Stimulated activated CD4-positive, alpha-beta T cell treated with anti-CD3 and anti-CD28 coated beads, Interleukin-12 subunit alpha, Interleukin-12 subunit beta, amount 100 ng/mL, for 4 hours (primary cell): ENCODE measurements at regions not wholly inside any gene's neighbourhood (a gene's known extent, or its start where the extent isn't known, plus 50 kb on each side); places are given as distances from the start of the nearest gene placed in this dataset.
"Not testable (repeated sequence)": the region's sequence is repeated elsewhere in the genome, so short reads cannot be mapped to it uniquely, and the experiment has no call there.

Experiments used
- DNase-seq: peaks from one replicate; pipeline ENCODE4 v3.0.0-alpha.2; 2020

DNA sequence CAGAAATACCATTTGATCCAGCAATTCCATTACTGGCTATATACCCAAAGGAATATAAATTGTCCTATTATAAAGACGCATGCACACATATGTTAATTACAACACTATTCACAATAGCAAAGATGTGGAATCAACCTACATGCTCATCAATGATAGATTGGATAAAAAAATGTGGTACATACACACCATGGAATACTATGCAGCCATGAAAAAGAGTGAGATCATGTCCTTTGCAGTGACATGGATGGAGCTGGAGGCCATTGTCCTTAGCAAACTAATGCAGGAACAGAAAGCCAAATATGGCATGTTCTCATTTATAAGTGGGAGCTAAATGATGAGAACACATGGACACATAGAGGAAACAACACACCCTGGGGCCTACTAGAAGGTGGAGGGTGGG lies 78.3 kb upstream of the EED start:
- not testable (repeated sequence) for DNase-seq

DNA sequence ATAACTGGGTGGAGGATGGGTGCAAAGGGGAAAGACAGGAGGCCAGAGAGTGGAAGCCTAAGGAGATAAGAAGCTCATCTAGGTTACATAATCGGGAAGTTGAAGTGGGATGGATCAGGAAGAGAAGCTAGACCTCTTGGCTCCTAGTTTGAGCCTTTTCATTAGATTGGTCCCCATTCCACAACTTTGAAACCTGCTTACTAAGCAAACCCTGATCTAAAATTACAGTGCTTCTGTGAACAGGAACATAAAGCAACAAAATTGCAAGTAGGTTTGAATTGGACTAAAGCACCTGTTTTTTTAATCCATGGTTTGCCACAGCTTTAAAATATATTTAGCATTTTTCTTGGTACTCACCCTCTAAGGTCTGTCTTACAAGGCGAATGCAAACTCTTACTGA lies 80.4 kb upstream of the EED start:
- no peak for DNase-seq

DNA sequence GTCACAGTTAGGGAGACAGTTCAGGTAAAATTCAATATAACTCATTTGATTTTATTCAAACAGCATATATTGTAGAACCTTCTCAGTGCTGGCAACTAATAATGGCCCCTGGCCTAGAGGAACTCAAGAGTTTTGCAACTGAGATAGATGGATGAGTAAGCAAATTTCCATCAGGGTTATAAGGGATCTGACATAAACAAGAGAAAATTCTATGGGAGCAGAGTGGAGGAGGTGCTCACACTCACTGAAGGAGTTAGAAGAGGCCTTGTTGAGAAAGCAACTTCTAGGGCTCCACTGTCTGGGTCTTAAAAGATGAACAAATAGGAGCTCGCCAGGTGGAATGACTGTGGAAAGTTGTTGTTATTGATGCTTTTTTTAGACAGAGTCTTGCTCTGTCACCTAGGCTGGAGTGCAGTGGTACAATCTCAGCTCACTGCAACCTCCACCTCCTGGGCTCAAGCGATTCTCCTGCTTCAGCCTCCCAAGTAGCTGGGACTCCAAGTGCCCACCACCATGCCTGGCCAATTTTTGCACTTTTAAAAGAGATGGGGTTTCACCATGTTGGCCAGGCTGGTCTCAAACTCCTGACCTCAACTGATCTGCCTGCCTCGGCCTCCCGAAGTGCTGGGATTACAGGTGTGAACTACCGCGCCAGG lies 81.2 kb upstream of the EED start:
- not testable (repeated sequence) for DNase-seq

DNA sequence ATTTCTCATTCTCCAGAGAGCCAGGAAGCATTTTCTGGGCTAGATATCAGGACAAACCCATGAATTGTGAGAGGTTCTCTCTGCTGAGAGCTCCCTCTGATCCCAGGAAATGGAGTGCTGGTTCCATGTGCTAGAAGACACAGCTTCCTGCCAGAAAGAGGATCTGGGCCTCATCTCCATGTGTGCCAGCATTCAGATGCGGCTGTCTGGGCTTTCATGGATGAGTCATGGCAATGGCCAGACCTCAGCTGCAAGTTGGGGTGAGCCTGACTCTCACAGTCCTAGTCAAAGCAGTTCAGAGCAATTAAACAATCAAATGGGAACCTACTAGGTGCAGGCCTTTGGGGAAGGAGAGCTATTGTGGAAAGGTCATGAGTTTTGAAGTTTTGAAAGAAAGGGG lies 82.3 kb upstream of the EED start:
- DNase-seq: no peak

DNA sequence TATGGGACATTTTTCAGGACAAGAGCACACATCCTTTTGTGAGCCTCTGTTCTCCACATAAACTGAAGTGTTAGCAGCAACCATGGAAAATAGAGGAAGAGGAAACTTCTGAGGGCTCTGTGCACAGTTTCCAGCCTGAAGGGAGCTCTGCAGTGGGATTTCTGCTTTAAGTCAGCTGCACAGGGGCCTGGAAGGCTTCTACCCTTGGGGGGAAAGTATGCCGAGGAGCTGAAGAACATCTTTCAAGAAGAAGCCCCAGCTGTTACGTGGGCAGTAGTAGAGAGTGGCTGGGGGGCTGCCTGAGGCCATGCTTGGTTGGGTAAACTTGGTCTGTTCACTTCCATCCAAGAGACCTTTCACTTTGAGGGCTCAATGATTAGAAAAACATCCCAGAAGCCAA lies 82.7 kb upstream of the EED start:
- no peak for DNase-seq

DNA sequence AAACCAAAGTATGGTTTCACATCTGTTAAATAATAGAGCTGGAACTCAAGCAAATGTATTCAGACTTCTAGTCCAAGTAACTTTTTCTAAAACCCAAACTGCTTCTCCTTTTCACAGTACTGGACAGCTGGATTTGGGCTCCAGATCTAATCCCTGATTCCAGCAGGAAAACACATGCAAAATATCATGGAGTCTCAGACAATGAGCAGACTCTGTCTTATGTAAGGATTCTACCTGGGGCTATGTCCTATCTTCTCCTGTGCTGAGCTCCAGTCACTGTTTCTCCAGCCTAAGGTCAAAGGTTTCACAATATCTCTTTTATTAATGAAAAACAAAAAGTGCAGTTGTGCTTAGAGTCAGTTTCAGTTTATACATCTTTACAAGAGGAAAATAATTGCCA lies 83.2 kb upstream of the EED start:
- no peak for DNase-seq

DNA sequence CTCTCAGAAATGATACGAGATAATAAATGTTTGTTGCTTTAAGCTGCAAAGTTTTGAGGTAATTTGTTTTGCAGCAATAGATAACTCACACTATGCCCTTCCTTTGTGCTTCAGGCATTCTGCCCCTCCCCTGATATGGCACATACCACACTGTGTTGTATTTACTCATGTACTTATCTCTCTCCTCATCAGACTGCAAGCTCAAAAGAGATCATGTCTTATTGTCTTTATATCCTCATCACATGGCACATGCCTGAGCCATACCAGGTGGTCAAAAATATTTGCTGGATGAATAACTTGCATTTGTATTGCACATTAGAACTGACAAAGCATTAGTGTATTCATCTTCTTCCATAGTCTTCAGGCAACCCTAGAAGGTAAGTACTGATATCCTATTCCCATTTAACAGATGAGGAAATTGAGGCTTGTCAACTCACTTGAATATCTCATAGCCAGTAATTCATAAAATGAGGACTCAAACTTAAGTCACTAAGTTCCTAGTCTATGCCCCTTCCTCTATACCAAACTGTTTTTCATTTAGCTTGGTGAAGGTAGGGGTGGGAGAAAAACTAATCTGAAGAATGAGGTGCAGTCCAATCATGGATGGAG lies 83.9 kb upstream of the EED start:
- DNase-seq: no peak

DNA sequence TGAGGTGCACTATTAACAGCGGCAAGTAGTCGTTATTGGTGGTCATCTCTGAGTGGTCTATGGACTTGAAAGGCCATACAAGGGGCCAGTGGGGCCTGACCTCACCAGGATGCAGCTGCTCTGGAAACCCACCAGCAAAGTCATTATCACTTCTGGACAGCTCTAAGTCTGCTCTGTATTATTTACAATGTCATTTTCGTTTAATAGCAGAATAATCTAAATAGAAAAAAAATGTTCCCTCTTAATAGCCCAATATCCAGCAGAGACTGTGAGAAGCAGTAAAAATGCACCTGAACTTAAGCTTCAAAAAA lies 85.0 kb upstream of the EED start:
- no peak for DNase-seq

DNA sequence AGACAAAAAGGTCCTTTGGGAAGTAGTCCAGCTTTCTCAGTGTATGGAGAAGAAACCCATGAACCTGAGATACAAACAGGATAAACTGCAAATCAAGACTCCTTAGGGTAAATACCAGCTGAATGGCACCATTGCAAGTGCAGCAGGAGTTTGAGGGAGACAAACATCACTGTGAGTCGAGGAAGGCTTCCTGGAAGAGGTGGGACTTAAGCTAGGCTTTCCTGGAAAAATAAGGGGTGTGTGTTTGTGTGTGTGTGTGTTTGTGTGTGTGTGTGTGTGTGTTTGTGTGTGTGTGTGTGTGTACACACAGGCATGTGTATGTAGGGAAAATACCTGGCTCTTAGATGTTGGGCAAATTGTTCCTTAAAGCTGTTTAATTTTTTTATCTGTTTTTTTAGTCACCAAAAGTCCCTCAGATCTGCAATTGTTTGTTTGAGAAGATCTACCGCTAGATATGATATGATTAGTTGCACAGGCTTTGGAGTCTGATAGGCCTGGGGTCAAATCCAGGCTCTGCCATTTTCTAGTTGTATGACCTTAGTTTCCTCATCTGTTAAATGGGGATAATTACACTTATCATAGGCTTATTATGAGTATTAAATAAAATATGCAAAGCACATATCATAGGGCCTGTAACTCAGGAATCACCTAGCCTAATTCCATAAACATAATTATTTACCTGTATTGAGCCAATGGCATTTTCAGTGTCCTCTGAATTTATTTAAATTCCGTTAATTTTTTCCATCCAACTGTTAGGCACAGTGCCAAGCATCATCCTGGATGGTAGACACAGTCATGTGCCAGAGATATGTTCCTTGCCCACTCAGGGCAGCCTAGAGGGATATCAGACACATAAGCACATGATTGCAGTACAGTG lies 85.6 kb upstream of the EED start:
- no peak for DNase-seq

DNA sequence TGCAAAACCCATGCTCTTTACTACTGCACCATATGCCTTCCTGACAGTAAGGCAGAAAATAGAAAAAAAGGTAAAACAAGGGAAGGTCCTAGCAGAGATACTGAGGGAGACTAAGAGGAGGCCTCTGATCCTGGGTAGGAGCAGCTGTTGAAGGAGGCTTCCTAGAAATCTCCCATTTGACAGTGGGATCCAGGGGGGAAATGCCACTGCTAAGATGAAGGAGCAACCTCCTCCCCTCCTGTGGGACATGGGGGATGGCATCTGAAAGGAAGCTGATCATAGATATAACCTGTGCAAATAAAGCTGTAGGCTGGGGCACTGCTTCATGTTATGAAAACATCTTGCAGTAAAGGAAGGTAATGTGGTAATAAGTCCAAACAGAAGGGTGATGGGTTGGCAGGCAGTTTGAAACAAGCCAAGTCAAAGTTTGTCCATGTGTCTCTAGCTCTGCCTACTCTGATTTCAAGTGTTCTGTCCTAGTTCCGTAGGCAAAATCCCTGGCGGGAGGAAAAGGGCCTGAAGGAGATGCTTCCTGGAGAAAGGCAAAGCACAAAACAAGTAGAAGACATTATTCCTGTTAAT lies 86.7 kb upstream of the EED start:
- no peak for DNase-seq

DNA sequence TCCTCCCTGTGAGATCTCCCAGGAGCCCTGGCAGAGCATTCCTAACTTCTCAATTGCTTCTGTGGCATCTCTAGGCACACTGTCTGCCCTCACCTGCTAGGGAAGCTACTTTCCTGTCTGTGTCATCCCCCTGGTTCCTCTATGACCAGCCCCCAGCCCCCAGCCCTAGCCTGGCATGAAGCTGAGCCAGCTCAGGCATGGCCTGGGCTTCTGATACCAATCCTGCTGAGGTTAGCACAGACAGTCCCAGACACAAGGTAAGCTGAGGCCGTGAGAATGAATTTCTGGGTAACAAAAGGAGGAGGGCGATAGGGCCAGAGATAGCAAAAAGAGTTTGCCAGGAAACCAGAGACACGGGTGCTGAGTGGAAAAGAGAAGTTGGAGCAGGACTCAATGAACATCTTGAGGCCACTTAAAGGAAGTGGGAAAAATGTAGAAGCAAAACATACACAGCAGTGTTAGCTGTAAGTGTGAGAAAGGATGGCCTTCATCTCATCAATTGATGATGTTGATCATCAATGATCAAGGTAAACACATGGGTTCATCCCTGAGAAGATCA lies 87.6 kb upstream of the PICALM start:
- DNase-seq: no peak

DNA sequence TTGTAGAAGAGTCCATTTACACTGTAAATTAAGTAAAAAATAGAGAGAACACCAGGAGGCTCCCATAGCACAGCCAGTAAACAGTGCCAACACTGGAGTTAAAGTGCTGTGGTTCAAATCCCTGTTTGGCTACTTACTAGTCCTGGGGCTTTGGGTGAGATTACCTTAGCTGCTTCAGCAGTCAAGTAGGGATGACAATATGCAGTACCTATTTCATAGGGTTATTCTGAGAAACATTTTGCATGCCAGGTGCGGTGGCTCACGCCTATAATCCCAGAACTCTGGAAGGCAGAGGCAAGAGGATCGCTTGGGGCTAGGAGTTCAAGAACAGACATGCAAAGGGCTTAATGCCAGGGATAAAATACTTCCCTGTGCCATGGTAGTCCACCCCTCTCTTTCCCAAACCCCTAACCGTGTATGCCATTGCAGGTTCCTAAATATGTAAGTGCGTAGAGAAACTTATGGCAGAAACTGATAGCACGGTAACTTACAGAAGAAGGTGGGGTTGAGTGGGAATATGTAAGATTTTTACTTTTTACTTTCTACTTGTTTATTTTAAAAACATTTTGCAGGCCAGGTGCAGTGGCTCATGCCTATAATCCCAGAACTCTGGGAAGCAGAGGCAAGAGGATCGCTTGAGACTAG lies 86.4 kb upstream of the PICALM start:
- DNase-seq: no peak

DNA sequence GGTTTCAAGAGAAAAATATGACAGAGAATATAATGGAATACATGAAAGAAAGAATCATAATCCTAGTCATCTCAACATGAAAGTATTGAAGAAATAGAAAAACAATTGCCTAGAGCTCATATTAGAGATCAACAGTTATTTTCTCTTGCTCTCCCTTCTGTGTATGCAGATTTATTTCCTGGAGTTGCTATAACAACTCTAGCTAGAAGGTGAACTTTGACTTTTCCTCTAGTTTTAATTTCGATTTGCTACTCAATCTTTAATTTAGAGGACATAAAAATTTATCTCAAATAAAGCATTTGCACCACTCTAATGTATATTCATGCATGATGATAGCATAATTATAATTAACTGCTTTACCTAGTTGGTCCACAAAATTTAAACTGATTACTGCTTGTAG lies 84.6 kb upstream of the PICALM start:
- DNase-seq: no peak

DNA sequence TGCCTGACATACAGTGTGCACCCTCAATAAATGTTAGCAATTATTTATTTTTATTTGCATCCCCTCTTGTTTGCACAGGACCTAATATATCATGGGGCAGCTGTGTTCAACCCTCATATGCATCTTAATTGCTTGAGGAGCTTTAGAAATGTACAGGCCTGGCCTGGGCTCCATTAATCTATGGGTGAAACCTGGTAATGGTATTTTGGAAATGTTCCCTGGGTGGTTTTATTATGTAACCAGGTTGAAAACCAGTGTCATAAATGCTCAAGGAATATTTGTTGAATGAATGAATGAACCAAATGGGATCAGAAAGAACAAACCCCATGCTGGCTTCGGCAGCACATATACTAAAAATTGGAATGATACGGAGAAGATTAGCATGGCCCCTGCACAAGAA lies 84.0 kb upstream of the PICALM start:
- DNase-seq: no peak

DNA sequence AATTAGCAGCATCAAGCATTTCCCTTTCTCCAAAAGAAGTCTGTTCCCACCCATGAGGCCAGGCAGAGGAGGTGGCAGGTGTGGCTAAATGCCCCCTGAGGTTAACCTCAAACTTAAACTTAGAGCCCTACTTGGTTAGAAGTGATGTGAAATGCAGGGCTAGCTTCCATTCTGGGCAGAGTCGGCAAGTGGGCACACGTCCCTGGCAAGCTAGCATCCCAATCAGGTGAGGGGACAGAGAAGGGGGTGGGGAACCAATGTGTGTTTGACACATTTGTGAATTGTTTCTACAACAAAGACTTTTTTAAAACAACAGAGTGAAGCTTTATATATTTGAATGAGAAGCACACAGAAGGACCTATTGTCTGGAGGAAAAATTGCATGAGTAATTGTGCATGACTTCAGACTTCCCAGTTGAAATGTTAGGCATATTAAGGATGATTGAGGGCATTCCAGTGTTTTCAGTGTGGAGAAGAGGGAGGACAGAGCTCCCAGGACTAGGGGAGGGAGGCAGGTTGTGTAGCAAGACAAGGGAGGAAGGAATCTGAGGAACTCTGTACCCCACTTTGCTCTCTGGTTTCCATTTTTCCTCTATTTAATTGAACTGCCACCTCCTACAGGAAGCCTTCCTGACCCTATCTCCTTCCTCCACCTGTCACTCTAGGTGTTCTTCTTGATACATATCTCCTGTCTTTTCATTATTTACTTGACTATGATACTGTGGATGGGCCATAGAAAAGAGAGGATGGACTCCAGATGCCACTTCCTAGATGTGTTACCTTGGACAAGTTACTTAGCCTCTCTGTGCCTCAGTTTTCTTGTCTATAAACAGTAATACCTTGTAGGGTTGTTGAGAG lies 83.3 kb upstream of the PICALM start:
- no peak for DNase-seq

DNA sequence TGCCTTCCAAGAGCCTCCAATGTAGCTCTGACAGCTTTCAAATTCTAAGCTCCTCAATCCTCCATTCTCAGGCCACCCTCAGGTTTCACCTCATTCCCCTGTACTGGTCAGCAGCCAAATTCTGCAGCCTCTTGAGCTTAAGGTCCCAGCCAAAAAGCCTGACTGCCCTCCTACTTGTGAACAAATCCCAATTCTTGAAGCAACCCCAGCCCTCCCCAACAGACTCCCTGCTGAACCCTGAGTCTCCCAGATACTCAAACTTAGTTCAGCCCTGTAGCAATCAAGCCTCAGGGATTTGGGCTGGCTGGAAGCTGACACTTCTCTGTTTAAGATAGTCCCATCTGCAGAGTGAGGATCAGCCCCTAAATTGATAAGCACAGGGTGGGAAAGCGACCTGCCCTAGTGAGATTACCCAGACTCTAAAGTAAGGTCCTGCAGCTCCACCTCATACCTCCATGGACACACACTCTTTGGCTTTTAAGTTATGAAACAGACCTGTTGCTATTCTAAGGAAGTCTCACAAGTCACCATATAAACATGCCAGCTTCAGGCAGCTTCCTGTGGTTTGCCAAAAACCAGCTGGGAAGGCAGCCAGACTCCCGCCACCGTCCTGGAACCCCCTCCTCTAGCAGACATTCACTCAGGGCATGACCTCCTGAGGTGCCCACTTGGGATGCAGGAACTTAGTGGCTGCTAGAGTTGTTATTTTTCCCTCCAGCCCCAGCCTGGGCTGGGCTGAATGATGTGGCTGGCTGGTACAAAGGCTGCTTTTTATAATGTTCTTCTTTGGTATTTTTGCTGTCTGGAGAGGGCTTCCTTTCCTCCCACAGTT lies 82.5 kb upstream of the PICALM start:
- DNase-seq: no peak

DNA sequence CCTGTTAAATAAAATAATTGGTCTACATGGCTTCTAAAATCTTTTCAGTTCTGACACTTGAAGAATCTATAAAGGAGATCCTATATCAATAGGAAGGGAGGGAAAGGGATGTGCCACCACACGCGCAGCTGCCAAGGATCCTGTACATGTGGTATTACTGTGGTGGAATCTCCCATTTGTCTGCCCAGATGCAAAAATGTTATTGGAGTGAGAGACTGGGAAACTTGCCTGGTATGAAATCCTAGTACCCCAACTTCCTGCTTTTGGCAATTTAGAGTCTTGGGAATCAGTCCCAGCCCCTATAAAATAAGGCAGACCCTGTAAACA lies 81.9 kb upstream of the PICALM start:
- DNase-seq: no peak

DNA sequence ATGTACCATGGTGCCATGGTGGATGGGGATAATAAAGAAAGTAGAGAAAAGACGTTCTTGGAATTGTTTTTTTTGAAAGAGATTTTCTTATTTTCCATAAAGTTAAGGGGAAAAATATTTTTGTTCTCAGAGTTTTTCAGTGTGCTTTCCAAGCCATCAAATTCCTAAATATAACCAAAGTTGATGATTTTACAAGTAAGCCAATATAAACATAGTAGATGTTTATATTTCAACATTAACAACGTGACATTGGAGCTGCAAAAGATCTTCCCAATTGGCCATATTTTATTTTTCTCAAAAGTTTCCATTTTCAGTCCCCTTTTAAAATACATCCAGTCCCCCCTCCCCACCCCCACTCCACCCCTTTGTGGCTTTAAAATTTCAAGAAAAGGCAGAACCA lies 80.9 kb upstream of the PICALM start:
- no peak for DNase-seq

DNA sequence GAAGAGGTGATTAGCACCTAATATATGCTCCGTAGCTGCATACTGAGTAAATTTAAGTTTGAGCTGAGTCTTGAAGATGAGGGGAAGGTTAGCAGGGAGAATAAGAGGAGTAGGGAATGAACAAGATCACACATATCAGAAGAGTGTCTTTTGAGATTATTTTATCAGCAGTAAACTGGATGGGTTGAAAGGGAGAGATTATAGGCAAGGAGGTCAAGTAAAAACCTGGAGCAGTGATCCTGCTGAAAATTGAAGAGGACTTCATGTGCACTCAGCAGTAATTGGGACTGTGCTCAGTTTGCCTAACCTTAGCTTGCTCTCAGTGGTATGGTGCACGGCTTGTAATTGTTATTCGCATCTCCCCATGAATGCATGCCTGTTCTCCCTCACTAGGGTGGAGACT lies 79.5 kb upstream of the PICALM start:
- no peak for DNase-seq

DNA sequence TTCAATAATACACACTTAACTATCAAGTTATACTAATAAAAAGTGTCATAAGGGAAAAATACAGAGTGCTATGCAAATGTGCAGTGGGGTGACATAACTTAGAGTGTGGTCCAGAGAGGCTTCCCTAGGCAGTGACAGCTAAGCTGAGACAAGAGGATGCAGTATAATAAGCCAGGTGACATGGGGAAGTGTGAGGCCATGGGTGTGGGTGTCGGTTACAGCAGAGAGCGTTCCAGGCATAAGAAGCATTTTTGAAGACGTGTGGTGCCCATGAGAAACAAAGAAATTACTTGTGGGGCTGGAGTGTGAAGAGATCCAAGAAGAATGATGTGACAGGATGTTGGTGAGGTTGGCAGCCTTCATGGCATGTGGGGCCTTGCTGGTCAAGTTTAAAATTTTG lies 78.1 kb upstream of the PICALM start:
- no peak for DNase-seq

DNA sequence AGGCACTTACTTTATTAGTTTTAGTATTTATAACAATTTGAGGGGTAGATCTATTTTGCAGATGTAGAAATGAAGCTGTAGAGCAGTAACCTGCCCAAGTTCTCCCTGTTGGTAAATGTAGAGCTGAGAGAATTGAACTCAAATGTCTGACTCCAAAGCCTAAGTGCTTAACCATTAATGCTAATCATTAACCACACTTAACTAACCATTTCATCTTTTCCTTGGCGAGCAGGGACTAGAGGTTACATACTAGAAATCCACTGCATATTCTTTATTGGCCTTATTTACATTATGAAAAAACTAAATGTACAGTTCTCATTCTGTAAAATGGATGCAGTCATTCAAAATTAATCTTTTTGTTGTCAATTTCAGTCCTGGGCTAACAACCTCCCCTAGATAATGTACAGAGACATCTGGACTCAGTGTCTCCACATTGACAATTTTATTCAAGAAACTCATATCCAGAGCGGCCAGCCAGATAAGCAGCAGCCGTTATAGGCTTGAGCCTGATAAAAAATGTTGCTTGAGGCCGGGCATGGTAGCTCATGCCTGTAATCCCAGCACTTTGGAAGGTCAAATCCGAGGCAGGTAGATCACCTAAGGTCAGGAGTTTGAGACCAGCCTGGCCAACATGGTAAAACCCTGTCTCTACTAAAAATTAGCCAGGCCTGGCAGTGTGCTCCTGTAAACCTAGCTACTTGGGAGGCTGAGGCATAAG lies 76.7 kb upstream of the PICALM start:
- DNase-seq: no peak
